Gastrocnemius medialis (tissue), 4 donors: ENCODE measurements at regions not wholly inside any gene's neighbourhood (a gene's known extent, or its start where the extent isn't known, plus 50 kb on each side); places are given as distances from the start of the nearest gene placed in this dataset.

Experiments
- POLR2A ChIP-seq, 2 donors: fragments of 450-650 bp; IDR thresholded peaks; one replicate each; pipeline ENCODE4 v1.6.1; 2017; ENCODE audit warnings: antibody characterized with exemption in 2 of 2, mild to moderate bottlenecking in 2 of 2, moderate library complexity in 2 of 2
- TF ChIP-seq, protein P1 (sequence below), 5 experiments: fragments of 450-650 bp in 3 of 5; fragments of 200-600 bp in 2 of 5; sonication (generic) in 2 of 5; IDR thresholded peaks in 4 of 5; conservative IDR thresholded peaks in 1 of 5; 1 replicate in 4 of 5; 2 replicates in 1 of 5; pipeline ENCODE4 v1.5.1; 2016 to 2019; ENCODE audit warnings: antibody characterized with exemption in 5 of 5, mild to moderate bottlenecking in 3 of 5, moderate library complexity in 3 of 5

DNA sequence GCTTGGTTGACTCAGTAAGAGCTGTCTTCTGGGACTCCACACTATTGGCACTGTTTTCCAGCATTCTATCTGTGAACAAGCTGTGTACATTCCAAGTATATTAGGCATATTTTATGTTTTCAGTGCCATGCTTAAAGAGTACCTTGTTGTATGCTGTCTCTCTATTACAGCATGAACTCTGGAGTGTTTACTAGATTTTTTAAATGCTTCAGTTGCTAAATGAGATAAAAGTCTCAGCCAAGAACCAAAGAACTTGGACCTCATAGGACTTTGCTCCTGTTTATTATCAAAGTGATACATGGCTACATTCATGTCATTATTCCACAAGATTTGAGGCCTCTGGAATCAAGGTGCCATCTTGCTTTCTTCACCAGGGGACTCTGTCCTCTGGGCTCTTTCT, 167.2 kb downstream of the C9orf152 start:
- TF ChIP-seq, protein P1, sequence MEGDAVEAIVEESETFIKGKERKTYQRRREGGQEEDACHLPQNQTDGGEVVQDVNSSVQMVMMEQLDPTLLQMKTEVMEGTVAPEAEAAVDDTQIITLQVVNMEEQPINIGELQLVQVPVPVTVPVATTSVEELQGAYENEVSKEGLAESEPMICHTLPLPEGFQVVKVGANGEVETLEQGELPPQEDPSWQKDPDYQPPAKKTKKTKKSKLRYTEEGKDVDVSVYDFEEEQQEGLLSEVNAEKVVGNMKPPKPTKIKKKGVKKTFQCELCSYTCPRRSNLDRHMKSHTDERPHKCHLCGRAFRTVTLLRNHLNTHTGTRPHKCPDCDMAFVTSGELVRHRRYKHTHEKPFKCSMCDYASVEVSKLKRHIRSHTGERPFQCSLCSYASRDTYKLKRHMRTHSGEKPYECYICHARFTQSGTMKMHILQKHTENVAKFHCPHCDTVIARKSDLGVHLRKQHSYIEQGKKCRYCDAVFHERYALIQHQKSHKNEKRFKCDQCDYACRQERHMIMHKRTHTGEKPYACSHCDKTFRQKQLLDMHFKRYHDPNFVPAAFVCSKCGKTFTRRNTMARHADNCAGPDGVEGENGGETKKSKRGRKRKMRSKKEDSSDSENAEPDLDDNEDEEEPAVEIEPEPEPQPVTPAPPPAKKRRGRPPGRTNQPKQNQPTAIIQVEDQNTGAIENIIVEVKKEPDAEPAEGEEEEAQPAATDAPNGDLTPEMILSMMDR (IDR thresholded peaks at IDR 0.05 in 4 of 5, conservative IDR thresholded peaks at IDR 0.05 in 1 of 5), result no peak
- TF ChIP-seq POLR2A (IDR thresholded peaks at IDR 0.05), result no peak
